CD8-positive, alpha-beta memory T cell (primary cell): ENCODE measurements at regions not wholly inside any gene's neighbourhood (a gene's known extent, or its start where the extent isn't known, plus 50 kb on each side); places are given as distances from the start of the nearest gene placed in this dataset.
"Not testable (repeated sequence)": the region's sequence is repeated elsewhere in the genome, so short reads cannot be mapped to it uniquely, and the experiment has no call there.

Experiments
- CTCF ChIA-PET: fragments of 350-600 bp; sonication (Branson Sonifier 250); formaldehyde crosslinking; loops from one replicate; lab custom pipeline; 2021; ENCODE audit warnings: antibody characterized with exemption; lab: Charles Lee
- POLR2A ChIA-PET: fragments of 350-600 bp; sonication (Branson Sonifier 250); formaldehyde crosslinking; loops from one replicate; lab custom pipeline; 2021; ENCODE audit warnings: antibody characterized with exemption; lab: Charles Lee
- DNase-seq, 5 donors: peaks; one replicate each; pipeline versions ENCODE4 v3.0.0 to v3.0.0-alpha.2; 2020 to 2022; ENCODE audit warnings: mixed read lengths in 1 of 5
- H3K27ac ChIP-seq: one replicate; pipeline ENCODE4 v1.7.0; 2013; ENCODE audit warnings: low read depth, mild to moderate bottlenecking, low read length, moderate library complexity
- H3K27me3 ChIP-seq: 2 replicates; pipeline ENCODE4 v1.7.0; 2013; ENCODE audit warnings: low read length, mild to moderate bottlenecking; ENCODE audit not compliant: insufficient read depth, poor library complexity, severe bottlenecking
- H3K36me3 ChIP-seq: 2 replicates; pipeline ENCODE4 v1.7.0; 2013; ENCODE audit warnings: mild to moderate bottlenecking, low read length, moderate library complexity; ENCODE audit not compliant: insufficient read depth
- H3K4me1 ChIP-seq: 2 replicates; pipeline ENCODE4 v1.7.0; 2013; ENCODE audit warnings: mild to moderate bottlenecking, low read length, moderate library complexity; ENCODE audit not compliant: insufficient read depth
- H3K4me3 ChIP-seq: 2 replicates; pipeline ENCODE4 v1.7.0; 2013; ENCODE audit warnings: mild to moderate bottlenecking, low read length
- H3K9me3 ChIP-seq: 2 replicates; pipeline ENCODE4 v1.7.0; 2013; ENCODE audit warnings: mild to moderate bottlenecking, low read length
- H3K27ac Mint-ChIP-seq, 8 donors: one replicate each; pipeline ENCODE4 v1.8.0; 2020 to 2021; ENCODE audit warnings: mixed read lengths in 8 of 8, mild to moderate bottlenecking in 6 of 8, inconsistent platforms in 3 of 8, moderate library complexity in 3 of 8
- H3K27me3 Mint-ChIP-seq, 2 donors: one replicate each; pipeline ENCODE4 v1.8.0; 2020 to 2021; ENCODE audit warnings: mixed read lengths in 2 of 2, mild to moderate bottlenecking in 1 of 2, moderate library complexity in 1 of 2
- H3K36me3 Mint-ChIP-seq, 3 donors: one replicate each; pipeline ENCODE4 v1.8.0; 2020 to 2021; ENCODE audit warnings: mixed read lengths in 3 of 3, inconsistent platforms in 1 of 3, mild to moderate bottlenecking in 1 of 3
- H3K4me1 Mint-ChIP-seq, 3 donors: one replicate each; pipeline ENCODE4 v1.8.0; 2020 to 2021; ENCODE audit warnings: mixed read lengths in 3 of 3, inconsistent platforms in 1 of 3, mild to moderate bottlenecking in 1 of 3
- H3K4me3 Mint-ChIP-seq, 7 donors: one replicate each; pipeline ENCODE4 v1.8.0; 2020 to 2021; ENCODE audit warnings: mixed read lengths in 7 of 7, mild to moderate bottlenecking in 6 of 7, moderate library complexity in 4 of 7, inconsistent platforms in 2 of 7
- H3K9me3 Mint-ChIP-seq, 5 donors: one replicate each; pipeline ENCODE4 v1.8.0; 2020 to 2022; ENCODE audit warnings: mixed read lengths in 5 of 5, mild to moderate bottlenecking in 3 of 5, moderate library complexity in 2 of 5, inconsistent platforms in 1 of 5

GRCh38 chr11:89575846-89576245 is 84.7 kb upstream of the NOX4 start:
- H3K27ac ChIP-seq, H3K9me3 Mint-ChIP-seq, H3K4me1 Mint-ChIP-seq, H3K27ac Mint-ChIP-seq, DNase-seq, H3K36me3 Mint-ChIP-seq, H3K27me3 Mint-ChIP-seq, H3K4me3 Mint-ChIP-seq, CTCF ChIA-PET, H3K36me3 ChIP-seq, POLR2A ChIA-PET, H3K4me1 ChIP-seq, H3K27me3 ChIP-seq, H3K9me3 ChIP-seq, H3K4me3 ChIP-seq: not testable (repeated sequence)

GRCh38 chr11:89577428-89577827 is 86.3 kb upstream of the NOX4 start:
- H3K4me1 ChIP-seq, H3K9me3 Mint-ChIP-seq, H3K4me3 Mint-ChIP-seq, H3K27me3 Mint-ChIP-seq, H3K9me3 ChIP-seq, H3K4me1 Mint-ChIP-seq, DNase-seq, H3K27ac Mint-ChIP-seq, H3K36me3 Mint-ChIP-seq, H3K4me3 ChIP-seq, H3K27ac ChIP-seq, H3K27me3 ChIP-seq, CTCF ChIA-PET, H3K36me3 ChIP-seq, POLR2A ChIA-PET: not testable (repeated sequence)

- POLR2A ChIA-PET = no interaction called here
- Mint-ChIP-seq H3K4me3 (no peak overlapping the region), H3K4me1 (no peaks in the 10 kb centered on the region), H3K36me3 (no peaks in the 10 kb centered on the region), H3K27ac (no peak overlapping the region), H3K27me3 (no peaks in the 10 kb centered on the region), H3K9me3 (peaks cover 0 to 3% (median 0%) of the 10 kb centered on the region in 5 donors)
- DNase-seq = no peak
- Histone ChIP-seq H3K27me3 (no peaks in the 10 kb centered on the region), H3K36me3 (no peaks in the 10 kb centered on the region), H3K9me3 (no peaks in the 10 kb centered on the region), H3K4me3 (no peak overlapping the region), H3K4me1 (no peaks in the 10 kb centered on the region), H3K27ac (no peak overlapping the region)
- CTCF ChIA-PET = no interaction called here
Measured at GRCh38 chr11:89583580-89583979, 92.4 kb upstream of the NOX4 start.

- H3K27me3 Mint-ChIP-seq, DNase-seq, H3K27me3 ChIP-seq, CTCF ChIA-PET, H3K36me3 ChIP-seq, H3K4me3 ChIP-seq, POLR2A ChIA-PET, H3K9me3 Mint-ChIP-seq, H3K36me3 Mint-ChIP-seq, H3K4me3 Mint-ChIP-seq, H3K27ac Mint-ChIP-seq, H3K4me1 Mint-ChIP-seq, H3K9me3 ChIP-seq, H3K27ac ChIP-seq, H3K4me1 ChIP-seq: not testable (repeated sequence)
Measured at GRCh38 chr11:89585046-89585445, 93.9 kb upstream of the NOX4 start.

GRCh38 chr11:89585471-89585870 is 94.3 kb upstream of the NOX4 start:
- H3K27ac Mint-ChIP-seq, H3K9me3 ChIP-seq, H3K4me3 Mint-ChIP-seq, H3K27me3 ChIP-seq, H3K4me3 ChIP-seq, H3K27ac ChIP-seq, H3K9me3 Mint-ChIP-seq, H3K4me1 Mint-ChIP-seq, POLR2A ChIA-PET, CTCF ChIA-PET, H3K36me3 Mint-ChIP-seq, H3K36me3 ChIP-seq, H3K27me3 Mint-ChIP-seq, H3K4me1 ChIP-seq, DNase-seq: not testable (repeated sequence)

- H3K27me3 ChIP-seq, H3K9me3 Mint-ChIP-seq, H3K27me3 Mint-ChIP-seq, H3K4me1 Mint-ChIP-seq, H3K36me3 ChIP-seq, H3K9me3 ChIP-seq, H3K36me3 Mint-ChIP-seq, H3K4me3 Mint-ChIP-seq, POLR2A ChIA-PET, H3K4me3 ChIP-seq, H3K27ac ChIP-seq, H3K27ac Mint-ChIP-seq, DNase-seq, CTCF ChIA-PET, H3K4me1 ChIP-seq: not testable (repeated sequence)
Measured at GRCh38 chr11:89589413-89589812, 98.2 kb upstream of the NOX4 start.

GRCh38 chr11:89590008-89590632 is 98.9 kb upstream of the NOX4 start:
- H3K27ac ChIP-seq, H3K9me3 ChIP-seq, CTCF ChIA-PET, H3K4me3 ChIP-seq, H3K36me3 Mint-ChIP-seq, H3K4me1 ChIP-seq, H3K27me3 ChIP-seq, DNase-seq, H3K9me3 Mint-ChIP-seq, POLR2A ChIA-PET, H3K36me3 ChIP-seq, H3K27me3 Mint-ChIP-seq, H3K4me3 Mint-ChIP-seq, H3K4me1 Mint-ChIP-seq, H3K27ac Mint-ChIP-seq: not testable (repeated sequence)

GRCh38 chr11:89601263-89601662 is 108.8 kb upstream of the TRIM77 start:
- H3K36me3 ChIP-seq, H3K27me3 ChIP-seq, CTCF ChIA-PET, H3K36me3 Mint-ChIP-seq, H3K4me1 ChIP-seq, H3K9me3 ChIP-seq, H3K27ac Mint-ChIP-seq, H3K4me3 ChIP-seq, H3K4me3 Mint-ChIP-seq, H3K27ac ChIP-seq, DNase-seq, H3K4me1 Mint-ChIP-seq, H3K27me3 Mint-ChIP-seq, POLR2A ChIA-PET: not testable (repeated sequence)
- peaks cover under 1 to 13% (median 4%) of the 10 kb centered on the region in 5 donors for H3K9me3 Mint-ChIP-seq

GRCh38 chr11:89604281-89604680 is 105.8 kb upstream of the TRIM77 start:
- no peaks in the 10 kb centered on the region for H3K4me1 Mint-ChIP-seq

More at GRCh38 chr11:89604281-89604680, 105.8 kb upstream of the TRIM77 start:
- Histone ChIP-seq H3K27ac (no peak overlapping the region), H3K4me1 (no peaks in the 10 kb centered on the region), H3K9me3 (no peaks in the 10 kb centered on the region), H3K36me3 (no peaks in the 10 kb centered on the region), H3K4me3 (no peak overlapping the region), H3K27me3 (no peaks in the 10 kb centered on the region)
- ChIA-PET POLR2A (no interaction called here), CTCF (no interaction called here)
- no peak overlapping the region for H3K4me3 Mint-ChIP-seq
- peak overlapping the region in 1 of 8 donors; percentile 1 for H3K27ac Mint-ChIP-seq
- no peaks in the 10 kb centered on the region for H3K27me3 Mint-ChIP-seq
- no peaks in the 10 kb centered on the region for H3K36me3 Mint-ChIP-seq
- DNase-seq = no peak
- peaks cover 2 to 16% (median 6%) of the 10 kb centered on the region in 5 donors for H3K9me3 Mint-ChIP-seq
